Astrocyte (in vitro differentiated cells and primary cell): ENCODE measurements at regions not wholly inside any gene's neighbourhood (a gene's known extent, or its start where the extent isn't known, plus 50 kb on each side); places are given as distances from the start of the nearest gene placed in this dataset.
"Not testable (repeated sequence)": the region's sequence is repeated elsewhere in the genome, so short reads cannot be mapped to it uniquely, and the experiment has no call there.

ENCODE experiments used
- DNase-seq: peaks from one replicate; pipeline ENCODE4 v3.0.0-alpha.2; 2010; ENCODE audit warnings: low read depth
- FAIRE-seq: peaks from 2 replicates; lab custom pipeline; 2011; peaks lifted over from hg19 to GRCh38; lab: Jason Lieb, UNC
- H2AFZ ChIP-seq: 2 replicates; pipeline ENCODE4 v1.6.0; 2012; ENCODE audit warnings: low read depth, low read length, inconsistent platforms
- H3K27ac ChIP-seq: 2 replicates; pipeline ENCODE4 v1.5.1; 2011; ENCODE audit warnings: low read depth, low read length, inconsistent platforms
- H3K27me3 ChIP-seq: 2 replicates; pipeline ENCODE4 v1.6.0; 2011; ENCODE audit warnings: low read length, inconsistent platforms; ENCODE audit not compliant: insufficient read depth
- H3K36me3 ChIP-seq: 2 replicates; pipeline ENCODE4 v1.5.1; 2011; ENCODE audit warnings: low read length, inconsistent platforms; ENCODE audit not compliant: insufficient read depth
- H3K4me1 ChIP-seq: 2 replicates; pipeline ENCODE4 v1.5.1; 2011; ENCODE audit warnings: low read length, inconsistent platforms; ENCODE audit not compliant: insufficient read depth
- H3K4me2 ChIP-seq: 2 replicates; pipeline ENCODE4 v1.6.0; 2012; ENCODE audit warnings: low read length, inconsistent platforms
- H3K4me3 ChIP-seq: 2 replicates; pipeline ENCODE4 v1.5.1; 2011; ENCODE audit warnings: low read depth, mild to moderate bottlenecking, low read length, inconsistent platforms; ENCODE audit not compliant: insufficient read depth
- H3K79me2 ChIP-seq: 2 replicates; pipeline ENCODE4 v1.6.0; 2012; ENCODE audit warnings: mild to moderate bottlenecking, low read length, inconsistent platforms; ENCODE audit not compliant: insufficient read depth
- H3K9ac ChIP-seq: 2 replicates; pipeline ENCODE4 v1.6.0; 2012; ENCODE audit warnings: mild to moderate bottlenecking, low read length, inconsistent platforms
- H3K9me3 ChIP-seq: 2 replicates; pipeline ENCODE4 v1.5.1; 2012; ENCODE audit warnings: low read depth, mild to moderate bottlenecking, low read length, inconsistent platforms; ENCODE audit not compliant: insufficient read depth
- H4K20me1 ChIP-seq: 2 replicates; pipeline ENCODE4 v1.6.0; 2012; ENCODE audit warnings: low read length, inconsistent platforms; ENCODE audit not compliant: insufficient read depth
- H3K27ac Mint-ChIP-seq: one replicate; pipeline ENCODE4 v1.8.0; 2021; ENCODE audit warnings: mild to moderate bottlenecking, mixed read lengths; ENCODE audit not compliant: unreplicated experiment
- H3K27me3 Mint-ChIP-seq: one replicate; pipeline ENCODE4 v1.8.0; 2021; ENCODE audit warnings: low read depth, mixed read lengths; ENCODE audit not compliant: unreplicated experiment
- H3K36me3 Mint-ChIP-seq: one replicate; pipeline ENCODE4 v1.8.0; 2021; ENCODE audit warnings: low read depth, mixed read lengths; ENCODE audit not compliant: unreplicated experiment
- H3K4me1 Mint-ChIP-seq: one replicate; pipeline ENCODE4 v1.8.0; 2021; ENCODE audit warnings: low read depth, mixed read lengths; ENCODE audit not compliant: unreplicated experiment
- H3K4me3 Mint-ChIP-seq: one replicate; pipeline ENCODE4 v1.8.0; 2021; ENCODE audit warnings: mild to moderate bottlenecking, moderate library complexity, mixed read lengths; ENCODE audit not compliant: unreplicated experiment
- H3K9me3 Mint-ChIP-seq: one replicate; pipeline ENCODE4 v1.8.0; 2021; ENCODE audit warnings: mild to moderate bottlenecking, mixed read lengths; ENCODE audit not compliant: unreplicated experiment
- EZH2 ChIP-seq: IDR thresholded peaks from 2 replicates; pipeline ENCODE4 v1.6.1; 2012; ENCODE audit warnings: mild to moderate bottlenecking, low read length, inconsistent platforms; ENCODE audit not compliant: insufficient read depth
- TF ChIP-seq, protein P1 (sequence below): IDR thresholded peaks from 2 replicates; pipeline ENCODE4 v1.5.1; 2011; ENCODE audit warnings: low read depth, mild to moderate bottlenecking, inconsistent platforms, low read length, moderate library complexity; ENCODE audit not compliant: insufficient read depth

DNA sequence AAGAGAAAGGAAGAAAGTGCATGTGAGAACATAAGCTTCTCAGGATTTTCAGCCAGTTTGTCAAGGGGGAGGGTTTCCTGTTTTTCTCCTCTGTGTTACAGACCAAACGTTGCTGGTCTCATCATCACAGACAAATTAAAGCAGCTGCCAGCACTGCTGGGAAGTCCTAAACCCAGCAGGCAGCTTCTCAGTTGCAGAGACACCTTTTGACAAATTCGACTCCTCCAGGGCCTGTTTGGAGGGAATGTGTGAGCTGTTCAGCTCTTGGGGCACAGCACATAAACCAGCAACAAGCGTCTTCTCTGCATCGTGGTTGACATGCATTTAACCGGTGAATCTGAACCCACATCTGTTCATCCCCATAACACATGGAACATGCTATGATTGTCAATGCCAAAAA, 454.6 kb upstream of the RUNX1 start:
- peaks cover 32% of the 10 kb centered on the region for H3K4me1 Mint-ChIP-seq
- TF ChIP-seq, protein P1, sequence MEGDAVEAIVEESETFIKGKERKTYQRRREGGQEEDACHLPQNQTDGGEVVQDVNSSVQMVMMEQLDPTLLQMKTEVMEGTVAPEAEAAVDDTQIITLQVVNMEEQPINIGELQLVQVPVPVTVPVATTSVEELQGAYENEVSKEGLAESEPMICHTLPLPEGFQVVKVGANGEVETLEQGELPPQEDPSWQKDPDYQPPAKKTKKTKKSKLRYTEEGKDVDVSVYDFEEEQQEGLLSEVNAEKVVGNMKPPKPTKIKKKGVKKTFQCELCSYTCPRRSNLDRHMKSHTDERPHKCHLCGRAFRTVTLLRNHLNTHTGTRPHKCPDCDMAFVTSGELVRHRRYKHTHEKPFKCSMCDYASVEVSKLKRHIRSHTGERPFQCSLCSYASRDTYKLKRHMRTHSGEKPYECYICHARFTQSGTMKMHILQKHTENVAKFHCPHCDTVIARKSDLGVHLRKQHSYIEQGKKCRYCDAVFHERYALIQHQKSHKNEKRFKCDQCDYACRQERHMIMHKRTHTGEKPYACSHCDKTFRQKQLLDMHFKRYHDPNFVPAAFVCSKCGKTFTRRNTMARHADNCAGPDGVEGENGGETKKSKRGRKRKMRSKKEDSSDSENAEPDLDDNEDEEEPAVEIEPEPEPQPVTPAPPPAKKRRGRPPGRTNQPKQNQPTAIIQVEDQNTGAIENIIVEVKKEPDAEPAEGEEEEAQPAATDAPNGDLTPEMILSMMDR = no peak
- no peak for TF ChIP-seq EZH2
- no peak overlapping the region for H3K27ac ChIP-seq
- no peak overlapping the region for H3K4me2 ChIP-seq
- peak; percentile 13 for FAIRE-seq
- no peak overlapping the region for H3K4me3 Mint-ChIP-seq
- no peaks in the 10 kb centered on the region for H4K20me1 ChIP-seq
- H3K27me3 Mint-ChIP-seq = no peaks in the 10 kb centered on the region
- no peaks in the 10 kb centered on the region for H3K36me3 ChIP-seq
- no peak overlapping the region for H3K4me3 ChIP-seq
- H3K9me3 Mint-ChIP-seq = no peaks in the 10 kb centered on the region
- no peaks in the 10 kb centered on the region for H3K4me1 ChIP-seq
- H3K27me3 ChIP-seq = no peaks in the 10 kb centered on the region
- H3K9ac ChIP-seq = no peak overlapping the region
- DNase-seq = peak; percentile 47
- H3K79me2 ChIP-seq = no peaks in the 10 kb centered on the region
- no peaks in the 10 kb centered on the region for H3K36me3 Mint-ChIP-seq
- no peak overlapping the region for H2AFZ ChIP-seq
- peak overlapping the region; percentile 3 for H3K27ac Mint-ChIP-seq
- H3K9me3 ChIP-seq = no peaks in the 10 kb centered on the region

DNA sequence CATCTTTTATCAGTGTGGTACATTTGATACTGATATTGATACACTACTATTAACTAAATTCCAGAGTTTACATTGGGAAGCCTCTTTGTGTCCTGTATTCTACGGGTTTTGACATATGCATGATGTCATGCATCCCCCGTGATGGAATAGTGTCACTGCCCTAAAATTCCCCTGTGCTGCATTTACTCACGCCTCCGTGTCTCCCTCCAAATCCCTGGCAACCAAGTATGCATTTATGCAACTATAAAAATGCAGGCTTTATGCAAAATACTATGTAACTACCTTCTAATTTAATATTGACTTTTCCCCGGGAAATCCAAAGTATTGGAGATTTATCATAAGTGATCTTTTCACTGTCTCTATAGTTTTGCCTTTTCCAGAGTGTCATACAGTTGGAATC, 453.7 kb upstream of the RUNX1 start:
- no peaks in the 10 kb centered on the region for H3K27me3 ChIP-seq
- no peak overlapping the region for H3K27ac ChIP-seq
- peaks cover 29% of the 10 kb centered on the region for H3K4me1 Mint-ChIP-seq
- H4K20me1 ChIP-seq = no peaks in the 10 kb centered on the region
- FAIRE-seq = no peak
- H2AFZ ChIP-seq = no peak overlapping the region
- H3K27ac Mint-ChIP-seq = no peak overlapping the region
- no peaks in the 10 kb centered on the region for H3K9me3 ChIP-seq
- no peaks in the 10 kb centered on the region for H3K36me3 ChIP-seq
- H3K9ac ChIP-seq = no peak overlapping the region
- no peak overlapping the region for H3K4me2 ChIP-seq
- DNase-seq = no peak
- H3K36me3 Mint-ChIP-seq = no peaks in the 10 kb centered on the region
- no peaks in the 10 kb centered on the region for H3K79me2 ChIP-seq
- no peak overlapping the region for H3K4me3 ChIP-seq
- H3K4me1 ChIP-seq = no peaks in the 10 kb centered on the region
- TF ChIP-seq, protein P1 = no peak
- TF ChIP-seq EZH2 = no peak
- H3K27me3 Mint-ChIP-seq = no peaks in the 10 kb centered on the region
- no peak overlapping the region for H3K4me3 Mint-ChIP-seq
- no peaks in the 10 kb centered on the region for H3K9me3 Mint-ChIP-seq

DNA sequence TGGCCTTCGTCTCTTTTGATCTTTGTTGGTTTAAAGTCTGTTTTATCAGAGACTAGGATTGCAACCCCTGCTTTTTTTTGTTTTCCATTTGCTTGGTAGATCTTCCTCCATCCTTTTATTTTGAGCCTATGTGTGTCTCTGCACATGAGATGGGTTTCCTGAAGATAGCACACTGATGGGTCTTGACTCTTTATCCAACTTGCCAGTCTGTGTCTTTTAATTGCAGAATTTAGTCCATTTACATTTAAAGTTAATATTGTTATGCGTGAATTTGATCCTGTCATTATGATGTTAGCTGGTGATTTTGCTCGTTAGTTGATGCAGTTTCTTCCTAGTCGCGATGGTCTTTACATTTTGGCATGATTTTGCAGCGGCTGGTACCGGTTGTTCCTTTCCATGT, 448.4 kb upstream of the RUNX1 start:
- not testable (repeated sequence) for FAIRE-seq, DNase-seq, H3K27me3 Mint-ChIP-seq, H3K36me3 Mint-ChIP-seq, H2AFZ ChIP-seq, H3K9me3 Mint-ChIP-seq, H3K36me3 ChIP-seq, H3K4me1 Mint-ChIP-seq, H3K4me1 ChIP-seq, H3K4me2 ChIP-seq, H4K20me1 ChIP-seq, H3K4me3 ChIP-seq, H3K27me3 ChIP-seq, H3K4me3 Mint-ChIP-seq, H3K27ac Mint-ChIP-seq, H3K79me2 ChIP-seq, H3K9me3 ChIP-seq, H3K9ac ChIP-seq, H3K27ac ChIP-seq
